ENCODE measurements at regions not wholly inside any gene's neighbourhood (a gene's known extent, or its start where the extent isn't known, plus 50 kb on each side); places are given as distances from the start of the nearest gene placed in this dataset.

GRCh38 chr6:141152951-141153350, 979.8 kb upstream of the GJE1 start:
- no peak for DNase-seq (ENCODE audit: missing footprints)
- intact Hi-C loops (cut with DNase I), result no loop called here
- ATAC-seq, result no peak

GRCh38 chr6:141151710-141152417, 980.9 kb upstream of the GJE1 start:
- DNase-seq (ENCODE audit: missing footprints) (no peak), ATAC-seq (no peak)
- intact Hi-C loops (cut with DNase I), result no loop called here

- no peak for ATAC-seq
- no peak for DNase-seq (ENCODE audit: missing footprints)
- intact Hi-C loops (cut with DNase I), result loop anchor here (10.0 kb wide), 1 partner anchor 157 kb away; no protein-coding TSS in a partner anchor
These were observed 990.9 kb upstream of the GJE1 start for GRCh38 chr6:141141870-141142269.

GRCh38 chr6:141140905-141141304, 991.8 kb upstream of the GJE1 start:
- DNase-seq (ENCODE audit: missing footprints), result no peak
- intact Hi-C loops (cut with DNase I), result loop anchor here (10.0 kb wide), 1 partner anchor 156 kb away; no protein-coding TSS in a partner anchor
- no peak for ATAC-seq

- intact Hi-C loops (cut with DNase I), result no loop called here
- no peak for ATAC-seq
- no peak for DNase-seq (ENCODE audit: missing footprints)
These were observed 993.3 kb upstream of the GJE1 start for GRCh38 chr6:141139461-141139860.

GRCh38 chr6:141134723-141135122, 998.0 kb upstream of the GJE1 start:
- ATAC-seq, result no peak
- intact Hi-C loops (cut with DNase I), result no loop called here

GRCh38 chr6:141133836-141134235, 998.9 kb upstream of the GJE1 start:
- DNase-seq (ENCODE audit: missing footprints) (no peak), ATAC-seq (no peak)
- intact Hi-C loops (cut with DNase I), result no loop called here

More at GRCh38 chr6:141134723-141135122, 998.0 kb upstream of the GJE1 start:
- no peak for DNase-seq (ENCODE audit: missing footprints)

- DNase-seq (ENCODE audit: missing footprints), result no peak
- intact Hi-C loops (cut with DNase I), result no loop called here
- no peak for ATAC-seq
These were observed 999.4 kb upstream of the GJE1 start for GRCh38 chr6:141133346-141133745.

- intact Hi-C loops (cut with DNase I), result no loop called here
- DNase-seq (ENCODE audit: missing footprints), result no peak
- ATAC-seq, result no peak
These were observed 1001.1 kb upstream of the GJE1 start for GRCh38 chr6:141131616-141132015.

- intact Hi-C loops (cut with DNase I), result no loop called here
- DNase-seq (ENCODE audit: missing footprints), result no peak
- ATAC-seq, result no peak
These were observed 1009.2 kb upstream of the GJE1 start for GRCh38 chr6:141123497-141123896.

GRCh38 chr6:141123049-141123448, 1009.7 kb upstream of the GJE1 start:
- intact Hi-C loops (cut with DNase I), result no loop called here
- DNase-seq (ENCODE audit: missing footprints) (no peak), ATAC-seq (no peak)

GRCh38 chr6:141118991-141119390, 1013.7 kb upstream of the GJE1 start:
- intact Hi-C loops (cut with DNase I), result no loop called here
- no peak for ATAC-seq

GRCh38 chr6:141117874-141118273, 1014.9 kb upstream of the GJE1 start:
- DNase-seq (ENCODE audit: missing footprints) (no peak), ATAC-seq (no peak)
- intact Hi-C loops (cut with DNase I), result no loop called here

More at GRCh38 chr6:141118991-141119390, 1013.7 kb upstream of the GJE1 start:
- no peak for DNase-seq (ENCODE audit: missing footprints)

- DNase-seq (ENCODE audit: missing footprints), result no peak
- peak; percentile 37 for ATAC-seq
- intact Hi-C loops (cut with DNase I), result no loop called here
These were observed 1022.2 kb upstream of the GJE1 start for GRCh38 chr6:141110481-141110880.

- ATAC-seq (no peak), DNase-seq (ENCODE audit: missing footprints) (no peak)
- intact Hi-C loops (cut with DNase I), result no loop called here
These were observed 1025.0 kb upstream of the GJE1 start for GRCh38 chr6:141107591-141108160.

GRCh38 chr6:141105481-141105880, 1027.2 kb upstream of the GJE1 start:
- DNase-seq (ENCODE audit: missing footprints) (no peak), ATAC-seq (no peak)
- intact Hi-C loops (cut with DNase I), result no loop called here

- ATAC-seq (no peak), DNase-seq (ENCODE audit: missing footprints) (no peak)
- intact Hi-C loops (cut with DNase I), result no loop called here
These were observed 1029.5 kb upstream of the GJE1 start for GRCh38 chr6:141103246-141103645.

- DNase-seq (ENCODE audit: missing footprints) (no peak), ATAC-seq (no peak)
- intact Hi-C loops (cut with DNase I), result no loop called here
These were observed 1035.3 kb upstream of the GJE1 start for GRCh38 chr6:141097471-141097870.

GRCh38 chr6:141095308-141095707, 1037.4 kb upstream of the GJE1 start:
- DNase-seq (ENCODE audit: missing footprints) (no peak), ATAC-seq (no peak)
- intact Hi-C loops (cut with DNase I), result no loop called here

GRCh38 chr6:141088171-141088570, 1044.6 kb upstream of the GJE1 start:
- no peak for ATAC-seq

More at GRCh38 chr6:141088171-141088570, 1044.6 kb upstream of the GJE1 start:
- DNase-seq (ENCODE audit: missing footprints), result no peak
- intact Hi-C loops (cut with DNase I), result no loop called here
